HG03103 (cell line): ENCODE measurements at regions not wholly inside any gene's neighbourhood (a gene's known extent, or its start where the extent isn't known, plus 50 kb on each side); places are given as distances from the start of the nearest gene placed in this dataset.

Experiments
- ATAC-seq: cut with Tn5 transposase; IDR thresholded peaks from one replicate; pipeline ENCODE4 v1.9.1; 2021; ENCODE audit warnings: low read depth; ENCODE audit not compliant: unreplicated experiment

- no peak for ATAC-seq
These were observed 539.2 kb downstream of the REEP3 start for GRCh38 chr10:64060389-64060788.

- ATAC-seq = no peak
These were observed 541.6 kb downstream of the REEP3 start for GRCh38 chr10:64062793-64063192.

GRCh38 chr10:64067009-64067606 is 545.9 kb downstream of the REEP3 start:
- ATAC-seq = no peak

- no peak for ATAC-seq
These were observed 546.7 kb downstream of the REEP3 start for GRCh38 chr10:64067859-64068258.

GRCh38 chr10:64070241-64070640 is 549.0 kb downstream of the REEP3 start:
- ATAC-seq = no peak

GRCh38 chr10:64071218-64071617 is 550.0 kb downstream of the REEP3 start:
- ATAC-seq = no peak

GRCh38 chr10:64075604-64076003 is 554.4 kb downstream of the REEP3 start:
- no peak for ATAC-seq

GRCh38 chr10:64076322-64076940 is 555.2 kb downstream of the REEP3 start:
- no peak for ATAC-seq

GRCh38 chr10:64079341-64079740 is 558.1 kb downstream of the REEP3 start:
- no peak for ATAC-seq

- no peak for ATAC-seq
These were observed 558.9 kb downstream of the REEP3 start for GRCh38 chr10:64080071-64080470.

GRCh38 chr10:64081947-64082482 is 560.8 kb downstream of the REEP3 start:
- no peak for ATAC-seq

- ATAC-seq = no peak
These were observed 565.0 kb downstream of the REEP3 start for GRCh38 chr10:64086083-64086767.

- ATAC-seq = no peak
These were observed 568.4 kb downstream of the REEP3 start for GRCh38 chr10:64089648-64090047.

- ATAC-seq = no peak
These were observed 569.7 kb downstream of the REEP3 start for GRCh38 chr10:64090865-64091264.

GRCh38 chr10:64091897-64092296 is 570.7 kb downstream of the REEP3 start:
- ATAC-seq = no peak

- no peak for ATAC-seq
These were observed 572.1 kb downstream of the REEP3 start for GRCh38 chr10:64093304-64093703.

GRCh38 chr10:64093946-64094535 is 572.8 kb downstream of the REEP3 start:
- ATAC-seq = no peak

GRCh38 chr10:64096941-64097340 is 575.7 kb downstream of the REEP3 start:
- no peak for ATAC-seq

GRCh38 chr10:64097391-64098122 is 576.4 kb downstream of the REEP3 start:
- no peak for ATAC-seq

GRCh38 chr10:64098994-64099393 is 577.8 kb downstream of the REEP3 start:
- ATAC-seq = no peak
